Neuronal stem cell (in vitro differentiated cells): ENCODE measurements at regions not wholly inside any gene's neighbourhood (a gene's known extent, or its start where the extent isn't known, plus 50 kb on each side); places are given as distances from the start of the nearest gene placed in this dataset.
A peak's percentile ranks its signal among the peaks of the same experiment; 100 is the strongest.

Experiments
- DNase-seq: peaks from one replicate; pipeline ENCODE4 v3.0.0-alpha.2; 2013; ENCODE audit warnings: low spot score
- H2AFZ ChIP-seq: one replicate; pipeline ENCODE4 v1.6.1; 2013; ENCODE audit warnings: mild to moderate bottlenecking, low read length, inconsistent platforms
- H2AK5ac ChIP-seq: 2 replicates; pipeline ENCODE4 v1.6.1; 2013; ENCODE audit warnings: low read depth, mild to moderate bottlenecking, inconsistent platforms, low read length, moderate library complexity, mixed read lengths
- H2BK120ac ChIP-seq: 2 replicates; pipeline ENCODE4 v1.6.1; 2013; ENCODE audit warnings: low read depth, mild to moderate bottlenecking, inconsistent platforms, low read length, moderate library complexity, mixed read lengths
- H2BK12ac ChIP-seq: one replicate; pipeline ENCODE4 v1.6.1; 2013; ENCODE audit warnings: low read length, inconsistent platforms
- H2BK15ac ChIP-seq: 2 replicates; pipeline ENCODE4 v1.6.1; 2013; ENCODE audit warnings: mild to moderate bottlenecking, low read length, inconsistent platforms, mixed read lengths
- H2BK5ac ChIP-seq: one replicate; pipeline ENCODE4 v1.6.1; 2013; ENCODE audit warnings: inconsistent platforms, mild to moderate bottlenecking, low read length, moderate library complexity
- H3K14ac ChIP-seq: one replicate; pipeline ENCODE4 v1.6.1; 2013; ENCODE audit warnings: low read length, inconsistent platforms
- H3K18ac ChIP-seq: 2 replicates; pipeline ENCODE4 v1.6.1; 2013; ENCODE audit warnings: low read length, inconsistent platforms
- H3K23ac ChIP-seq: 2 replicates; pipeline ENCODE4 v1.6.1; 2013; ENCODE audit warnings: low read depth, mild to moderate bottlenecking, mixed read lengths, low read length, inconsistent platforms; ENCODE audit not compliant: poor library complexity
- H3K27ac ChIP-seq: replicated peaks from 3 replicates; pipeline ENCODE4 v1.5.1; 2013; ENCODE audit warnings: low read length, inconsistent platforms
- H3K27me3 ChIP-seq, 3 experiments: 2 replicates each; pipeline ENCODE4 v1.6.1; 2013; ENCODE audit warnings: low read length in 3 of 3, mild to moderate bottlenecking in 2 of 3, inconsistent platforms in 1 of 3, low read depth in 1 of 3, mixed read lengths in 1 of 3, moderate library complexity in 1 of 3; ENCODE audit not compliant: control insufficient read depth in 3 of 3, insufficient read depth in 3 of 3
- H3K36me3 ChIP-seq, 2 donors: replicated peaks in 1 of 2; 2 replicates each; pipeline ENCODE4 v1.6.1; 2013; ENCODE audit warnings: low read length in 2 of 2; ENCODE audit not compliant: control insufficient read depth in 2 of 2, insufficient read depth in 2 of 2
- H3K4ac ChIP-seq: 2 replicates; pipeline ENCODE4 v1.6.1; 2013; ENCODE audit warnings: inconsistent platforms, mild to moderate bottlenecking, low read length, moderate library complexity
- H3K4me1 ChIP-seq, 2 donors: 1 replicate in 1 of 2; 2 replicates in 1 of 2; pipeline ENCODE4 v1.6.1; 2013; ENCODE audit warnings: low read length in 2 of 2, low read depth in 1 of 2; ENCODE audit not compliant: control insufficient read depth in 2 of 2, insufficient read depth in 1 of 2
- H3K4me2 ChIP-seq: one replicate; pipeline ENCODE4 v1.6.1; 2013; ENCODE audit warnings: mild to moderate bottlenecking, low read length, inconsistent platforms; ENCODE audit not compliant: insufficient read depth, poor library complexity, severe bottlenecking
- H3K4me3 ChIP-seq, 2 donors: 2 replicates each; pipeline ENCODE4 v1.5.1; 2013; ENCODE audit warnings: low read length in 2 of 2, mild to moderate bottlenecking in 2 of 2, inconsistent platforms in 1 of 2, moderate library complexity in 1 of 2
- H3K79me1 ChIP-seq: one replicate; pipeline ENCODE4 v1.6.1; 2013; ENCODE audit warnings: low read depth, mild to moderate bottlenecking, inconsistent platforms, low read length, moderate library complexity
- H3K9ac ChIP-seq: one replicate; pipeline ENCODE4 v1.6.1; 2013; ENCODE audit warnings: mild to moderate bottlenecking, low read depth, low read length, inconsistent platforms; ENCODE audit not compliant: poor library complexity
- H3K9me3 ChIP-seq, 2 donors: replicated peaks in 1 of 2; 2 replicates each; pipeline versions ENCODE3 to v1.6.1; 2013; ENCODE audit warnings: low read length in 2 of 2, mild to moderate bottlenecking in 2 of 2, inconsistent platforms in 1 of 2, low read depth in 1 of 2, mixed read lengths in 1 of 2, moderate library complexity in 1 of 2; ENCODE audit not compliant: control insufficient read depth in 2 of 2, insufficient read depth in 1 of 2
- H4K8ac ChIP-seq: one replicate; pipeline ENCODE4 v1.6.1; 2013; ENCODE audit warnings: low read depth, mild to moderate bottlenecking, inconsistent platforms, low read length, moderate library complexity
- H4K91ac ChIP-seq: one replicate; pipeline ENCODE4 v1.6.1; 2013; ENCODE audit warnings: low read length, low read depth, mild to moderate bottlenecking, inconsistent platforms; ENCODE audit not compliant: poor library complexity
- WGBS, 2 donors: extraction: QIAGEN DNeasy Blood & Tissue Kit; methylation state at CpG; one replicate each; pipeline ENCODE4 v1.1.7; 2013; ENCODE audit warnings: missing lambda C conversion rate in 2 of 2, mixed read lengths in 1 of 2; ENCODE audit not compliant: insufficient read length in 2 of 2, insufficient replicate concordance in 1 of 2; ENCODE audit errors: extremely low coverage in 2 of 2; 5-methylcytosine and 5-hydroxymethylcytosine counted together

DNA sequence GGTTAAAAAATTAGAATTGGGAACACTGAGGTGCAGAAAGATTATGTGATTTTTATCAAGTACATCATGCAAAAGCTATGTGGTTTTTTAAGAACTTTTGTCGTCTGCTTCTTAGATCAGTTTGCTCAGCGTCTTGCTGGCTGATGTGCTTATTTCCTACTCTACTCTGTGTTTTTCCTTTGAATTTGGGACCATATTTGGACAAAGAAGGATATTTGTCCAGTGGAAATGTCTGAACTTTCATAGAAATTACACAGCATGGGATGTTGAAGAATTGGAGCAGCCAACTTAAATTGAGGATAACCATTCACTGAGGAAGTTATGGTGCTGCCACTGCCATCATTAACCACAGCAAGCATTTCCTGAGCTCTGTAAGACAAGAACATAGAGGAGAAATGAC, 252.8 kb upstream of the HS3ST5 start:
- no peak overlapping the region for H3K27ac ChIP-seq
- H3K9me3 ChIP-seq, result no peaks in the 10 kb centered on the region
- H3K4me3 ChIP-seq, result no peak overlapping the region
- H3K4me2 ChIP-seq, result no peak overlapping the region
- no peaks in the 10 kb centered on the region for H3K27me3 ChIP-seq
- no peak overlapping the region for H2BK120ac ChIP-seq
- no peak overlapping the region for H3K4ac ChIP-seq
- no peak overlapping the region for H3K23ac ChIP-seq
- no peak overlapping the region for H2BK12ac ChIP-seq
- no peak overlapping the region for H2AK5ac ChIP-seq
- H3K4me1 ChIP-seq, result no peaks in the 10 kb centered on the region
- no peak overlapping the region for H3K14ac ChIP-seq
- no peak overlapping the region for H4K8ac ChIP-seq
- H3K9ac ChIP-seq, result no peak overlapping the region
- H3K18ac ChIP-seq, result no peak overlapping the region
- no peaks in the 10 kb centered on the region for H3K79me1 ChIP-seq
- H2BK5ac ChIP-seq, result no peak overlapping the region
- H2AFZ ChIP-seq, result no peak overlapping the region
- DNase-seq, result no peak
- no peaks in the 10 kb centered on the region for H3K36me3 ChIP-seq
- no CpG with 5 or more reads among the region's 2 CpGs for WGBS, 2 donors
- no peak overlapping the region for H2BK15ac ChIP-seq
- no peak overlapping the region for H4K91ac ChIP-seq

DNA sequence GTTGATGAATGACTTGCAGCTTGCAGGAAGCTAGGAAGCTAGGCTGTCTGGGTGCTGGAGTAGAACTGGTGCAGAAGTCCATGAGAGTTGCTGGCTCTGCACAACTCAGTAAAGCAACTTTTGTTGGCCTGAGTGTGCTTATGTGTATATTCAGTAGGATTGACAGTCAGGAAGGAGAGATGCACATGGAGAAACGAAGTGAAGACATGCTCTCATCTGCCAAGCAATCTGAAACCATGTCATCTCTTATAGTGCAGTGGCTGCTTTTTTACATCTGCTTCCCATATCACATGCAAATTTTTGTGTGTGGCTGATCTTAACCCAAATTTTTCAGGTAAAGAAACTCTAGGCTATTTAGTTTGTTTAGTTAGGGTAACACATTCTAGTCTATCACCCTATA, 252.4 kb upstream of the HS3ST5 start:
- no peak overlapping the region for H3K4me2 ChIP-seq
- H4K91ac ChIP-seq, result no peak overlapping the region
- no peak overlapping the region for H2BK12ac ChIP-seq
- no peak overlapping the region for H3K27ac ChIP-seq
- no peak overlapping the region for H3K4ac ChIP-seq
- H3K14ac ChIP-seq, result no peak overlapping the region
- H2BK120ac ChIP-seq, result no peak overlapping the region
- H2BK15ac ChIP-seq, result no peak overlapping the region
- no peaks in the 10 kb centered on the region for H3K36me3 ChIP-seq
- no peak overlapping the region for H4K8ac ChIP-seq
- no peak for DNase-seq
- no CpG with 5 or more reads among the region's 1 CpG for WGBS, 2 donors
- no peak overlapping the region for H3K9ac ChIP-seq
- H2AK5ac ChIP-seq, result no peak overlapping the region
- no peak overlapping the region for H3K18ac ChIP-seq
- H3K27me3 ChIP-seq, result no peaks in the 10 kb centered on the region
- H3K23ac ChIP-seq, result no peak overlapping the region
- no peaks in the 10 kb centered on the region for H3K9me3 ChIP-seq
- no peak overlapping the region for H2AFZ ChIP-seq
- no peak overlapping the region for H2BK5ac ChIP-seq
- no peak overlapping the region for H3K4me3 ChIP-seq
- no peaks in the 10 kb centered on the region for H3K79me1 ChIP-seq
- no peaks in the 10 kb centered on the region for H3K4me1 ChIP-seq

DNA sequence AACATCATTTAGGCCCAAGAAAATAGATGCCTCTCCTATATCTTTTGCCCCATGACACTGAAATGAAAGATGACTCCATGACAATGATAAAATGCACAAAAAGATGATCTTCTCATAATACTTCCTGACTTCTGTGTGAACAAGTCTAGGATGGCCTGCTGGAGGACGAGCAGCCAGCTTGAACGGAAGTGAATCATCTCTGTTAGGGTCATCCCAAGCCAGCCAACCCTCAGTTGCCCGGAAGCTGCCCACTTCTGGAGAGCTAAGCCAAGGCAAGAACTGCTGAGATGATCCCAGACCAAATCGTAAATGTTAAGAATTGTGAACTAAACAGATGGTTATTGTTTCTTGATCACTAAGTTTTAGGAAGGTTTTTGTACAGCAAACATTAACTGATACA, 249.7 kb upstream of the HS3ST5 start:
- Histone ChIP-seq H4K8ac (no peak overlapping the region), H2AFZ (no peak overlapping the region), H3K27me3 (no peaks in the 10 kb centered on the region), H2BK5ac (no peak overlapping the region), H3K14ac (no peak overlapping the region), H3K9me3 (no peaks in the 10 kb centered on the region), H3K4me2 (no peak overlapping the region), H3K23ac (no peak overlapping the region), H3K4ac (no peak overlapping the region), H2AK5ac (no peak overlapping the region), H3K27ac (no peak overlapping the region), H3K9ac (peak overlapping the region; percentile 54), H2BK120ac (no peak overlapping the region), H2BK15ac (no peak overlapping the region), H3K4me3 (no peak overlapping the region), H3K4me1 (no peaks in the 10 kb centered on the region), H3K18ac (no peak overlapping the region), H2BK12ac (no peak overlapping the region), H3K36me3 (no peaks in the 10 kb centered on the region), H3K79me1 (no peaks in the 10 kb centered on the region), H4K91ac (no peak overlapping the region)
- no peak for DNase-seq
- no CpG with 5 or more reads among the region's 4 CpGs for WGBS, 2 donors

DNA sequence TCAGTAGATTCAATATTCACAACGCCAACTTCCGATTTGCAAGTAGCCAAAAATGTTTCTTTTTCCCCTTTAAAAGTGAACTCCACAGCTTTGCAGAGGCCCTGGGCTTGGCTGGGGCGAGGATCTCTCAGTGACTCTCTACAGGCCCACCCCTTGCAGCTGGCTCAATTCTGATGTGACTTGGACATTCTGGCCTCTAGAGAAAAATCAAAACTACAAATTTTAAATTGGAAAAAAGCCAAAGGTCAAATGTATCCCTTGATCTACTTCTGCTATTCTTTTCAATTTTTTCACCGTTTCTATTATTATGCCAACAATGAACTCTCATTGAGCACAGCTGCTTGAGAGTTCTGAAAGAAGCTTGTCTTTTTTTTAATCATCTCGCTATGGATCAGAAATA, 245.9 kb upstream of the HS3ST5 start:
- WGBS, 2 donors, result no CpG with 5 or more reads among the region's 5 CpGs
- Histone ChIP-seq H3K4ac (no peak overlapping the region), H3K14ac (no peak overlapping the region), H3K27me3 (no peaks in the 10 kb centered on the region), H3K4me2 (no peak overlapping the region), H3K36me3 (no peaks in the 10 kb centered on the region), H3K4me1 (no peaks in the 10 kb centered on the region), H2BK120ac (no peak overlapping the region), H3K4me3 (no peak overlapping the region), H3K23ac (no peak overlapping the region), H2AK5ac (no peak overlapping the region), H2BK5ac (no peak overlapping the region), H2AFZ (no peak overlapping the region), H2BK15ac (no peak overlapping the region), H2BK12ac (no peak overlapping the region), H4K91ac (no peak overlapping the region), H3K27ac (no peak overlapping the region), H3K79me1 (no peaks in the 10 kb centered on the region), H4K8ac (no peak overlapping the region), H3K9ac (no peak overlapping the region), H3K9me3 (peaks cover 0 to 1% of the 10 kb centered on the region in 2 donors), H3K18ac (no peak overlapping the region)
- no peak for DNase-seq
